GM18505 (cell line): ENCODE measurements at regions not wholly inside any gene's neighbourhood (a gene's known extent, or its start where the extent isn't known, plus 50 kb on each side); places are given as distances from the start of the nearest gene placed in this dataset.

Source experiments
- ATAC-seq: cut with Tn5 transposase; IDR thresholded peaks from one replicate; pipeline ENCODE4 v1.9.1; 2021; ENCODE audit not compliant: unreplicated experiment
- POLR2A ChIP-seq: IDR thresholded peaks from 4 replicates; pipeline ENCODE4 v1.6.1; 2011; ENCODE audit warnings: borderline replicate concordance; ENCODE audit not compliant: insufficient read depth, insufficient read length; ENCODE audit errors: extremely low read depth

DNA sequence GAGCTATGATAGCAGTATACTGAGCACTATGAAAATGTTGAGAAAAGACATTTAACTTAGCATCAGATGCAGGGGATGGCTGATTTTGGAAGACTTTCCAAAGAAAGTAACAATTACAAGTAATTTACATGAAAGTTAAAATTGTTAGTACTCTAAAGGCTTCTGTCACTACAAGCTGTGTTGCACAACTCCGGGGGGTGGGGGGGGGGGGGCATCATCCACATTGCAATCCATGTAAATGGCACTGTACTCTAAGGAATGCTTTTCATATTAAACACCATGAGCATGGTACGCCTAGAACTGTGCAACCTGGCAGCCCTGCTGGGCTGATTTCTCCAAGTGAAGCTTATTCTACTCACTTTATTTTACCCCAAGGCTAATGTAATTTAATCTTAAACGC lies 363.4 kb downstream of the TMA16 start:
- no peak for TF ChIP-seq POLR2A
- no peak for ATAC-seq

DNA sequence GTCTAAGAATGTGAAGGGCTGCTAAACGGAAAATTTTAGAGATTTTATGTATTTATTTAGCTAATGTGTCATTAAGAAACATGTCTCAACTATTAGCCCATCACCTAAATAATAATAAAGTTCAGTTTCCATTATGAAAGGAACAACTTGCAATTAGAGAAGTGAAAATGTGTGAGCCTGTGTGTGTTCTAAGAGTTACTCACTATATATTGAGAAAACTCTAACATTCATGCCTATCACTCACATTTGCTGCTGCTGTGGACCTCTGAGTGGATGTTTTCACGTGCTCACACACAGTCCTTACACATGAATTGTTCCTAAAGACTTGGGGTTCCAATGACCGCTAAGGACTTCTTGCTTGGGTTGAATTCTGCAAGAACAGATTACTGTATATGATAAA lies 364.0 kb downstream of the TMA16 start:
- ATAC-seq: no peak
- TF ChIP-seq POLR2A: no peak

- TF ChIP-seq POLR2A: no peak
These were observed 368.6 kb downstream of the TMA16 start for GRCh38 chr4:163863082-163863481.

GRCh38 chr4:163865010-163865409 lies 370.5 kb downstream of the TMA16 start:
- no peak for ATAC-seq
- no peak for TF ChIP-seq POLR2A

More at GRCh38 chr4:163863082-163863481, 368.6 kb downstream of the TMA16 start:
- ATAC-seq: no peak

DNA sequence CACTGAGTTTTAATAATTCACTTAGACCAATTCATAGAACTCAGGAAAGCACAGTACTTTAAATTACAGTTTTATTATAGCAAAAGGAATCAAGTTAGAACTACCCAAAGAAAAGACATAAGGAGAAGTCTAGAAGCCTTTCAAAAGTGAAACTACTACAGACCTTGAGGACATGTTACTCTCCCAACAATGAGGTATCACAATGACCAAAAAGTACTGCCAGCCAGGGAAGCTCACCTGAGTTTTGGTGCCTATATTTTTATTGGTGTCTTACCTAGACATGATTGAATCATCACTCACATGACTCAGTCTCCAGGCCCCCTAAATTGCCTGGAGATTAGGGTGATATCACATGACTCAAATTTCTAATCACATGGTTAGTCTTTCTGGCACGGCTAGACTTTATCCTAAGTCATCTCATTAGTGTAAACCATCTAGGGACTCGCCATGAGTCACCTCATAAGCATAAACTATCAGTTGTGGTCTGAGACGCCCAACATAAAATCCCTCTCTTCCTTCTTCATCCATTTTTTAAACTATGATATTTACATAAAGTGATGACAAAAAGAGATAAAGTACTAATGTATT lies 372.3 kb downstream of the TMA16 start:
- TF ChIP-seq POLR2A: no peak
- ATAC-seq: no peak

GRCh38 chr4:163868445-163868844 lies 374.0 kb downstream of the TMA16 start:
- no peak for ATAC-seq
- TF ChIP-seq POLR2A: no peak

GRCh38 chr4:163871078-163871477 lies 376.6 kb downstream of the TMA16 start:
- ATAC-seq: no peak
- TF ChIP-seq POLR2A: no peak

- TF ChIP-seq POLR2A: no peak
- no peak for ATAC-seq
These were observed 380.8 kb downstream of the TMA16 start for GRCh38 chr4:163875327-163875726.

DNA sequence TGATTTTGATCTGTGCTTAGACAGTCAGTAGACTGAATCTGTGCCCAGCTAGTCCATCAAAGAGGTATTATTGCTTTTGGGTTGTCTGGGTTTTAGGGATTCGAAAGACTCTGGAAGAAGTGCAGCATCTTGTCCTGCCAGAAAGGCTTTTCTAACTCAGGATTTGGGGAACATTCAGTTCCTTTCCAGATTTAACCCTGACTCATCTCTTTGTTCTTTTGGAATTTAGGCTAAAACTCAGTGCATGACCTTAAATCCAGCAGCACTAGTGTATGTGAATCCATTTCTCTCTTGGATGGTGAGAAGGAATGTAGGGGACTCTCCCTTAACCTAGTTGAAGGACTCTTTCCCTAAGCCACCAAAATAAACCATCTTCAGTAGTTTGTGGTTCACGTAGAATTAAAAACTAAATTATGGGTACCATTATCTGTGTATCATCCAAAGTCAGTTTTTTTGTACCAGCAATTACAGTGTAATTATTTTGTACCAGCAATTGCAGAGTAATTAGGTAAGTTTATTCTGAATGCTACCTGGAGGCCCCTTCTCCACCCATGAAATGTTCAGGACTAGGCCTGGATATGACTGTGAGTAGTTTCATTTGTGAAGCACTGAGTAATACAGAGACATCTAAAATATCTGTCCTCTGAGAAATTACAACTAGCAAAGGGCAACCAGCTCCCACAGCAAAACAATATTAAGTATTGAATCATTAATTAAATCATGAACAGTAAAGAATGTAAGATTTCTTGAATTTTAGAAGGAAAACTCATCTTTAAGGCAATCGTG lies 384.0 kb downstream of the TMA16 start:
- ATAC-seq: no peak

DNA sequence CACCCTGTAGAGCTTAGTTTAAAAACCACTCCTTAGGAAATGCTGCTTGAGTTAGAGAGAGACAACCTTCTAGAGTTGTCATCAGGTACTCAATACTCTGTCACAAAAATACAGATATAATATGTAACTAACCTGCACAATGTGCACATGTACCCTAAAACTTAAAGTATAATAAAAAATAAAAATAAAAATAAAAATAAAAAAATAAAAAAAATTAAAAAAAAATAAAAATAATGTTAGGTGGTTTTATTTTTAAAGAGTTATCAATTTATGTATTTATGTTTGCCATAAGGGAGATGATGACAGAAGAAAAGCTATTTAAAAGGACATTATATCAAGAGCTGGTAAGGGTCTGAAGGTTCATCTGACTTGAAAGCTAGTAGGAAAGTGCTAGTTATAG lies 397.9 kb downstream of the TMA16 start:
- ATAC-seq: no peak
- no peak for TF ChIP-seq POLR2A

More for the DNA sequence above, 384.0 kb downstream of the TMA16 start:
- no peak for TF ChIP-seq POLR2A

GRCh38 chr4:163895378-163896005 lies 401.0 kb downstream of the TMA16 start:
- no peak for ATAC-seq
- no peak for TF ChIP-seq POLR2A

- no peak for TF ChIP-seq POLR2A
- ATAC-seq: no peak
These were observed 406.8 kb downstream of the TMA16 start for GRCh38 chr4:163901319-163901718.

- no peak for ATAC-seq
- no peak for TF ChIP-seq POLR2A
These were observed 407.9 kb downstream of the TMA16 start for GRCh38 chr4:163902417-163902816.

DNA sequence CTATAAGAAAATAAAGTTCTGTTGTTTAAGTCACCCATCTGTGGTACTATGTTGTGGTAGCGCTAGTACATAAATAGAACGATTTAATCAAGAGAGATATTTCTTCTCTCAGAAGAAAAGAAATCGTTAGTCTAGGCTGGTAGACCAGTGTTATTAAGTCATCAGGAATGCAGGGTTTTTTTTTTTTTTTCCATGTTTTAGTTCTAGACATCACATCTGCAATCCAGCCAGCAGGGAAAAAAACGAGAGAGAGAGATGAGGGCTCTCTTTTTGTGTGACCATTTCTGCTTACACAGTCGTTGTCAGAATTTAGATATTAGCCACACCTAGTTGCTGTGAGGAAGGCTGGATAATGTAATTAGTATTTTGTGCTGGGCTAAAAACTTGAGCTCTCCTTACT lies 417.4 kb downstream of the TMA16 start:
- no peak for TF ChIP-seq POLR2A
- ATAC-seq: no peak

DNA sequence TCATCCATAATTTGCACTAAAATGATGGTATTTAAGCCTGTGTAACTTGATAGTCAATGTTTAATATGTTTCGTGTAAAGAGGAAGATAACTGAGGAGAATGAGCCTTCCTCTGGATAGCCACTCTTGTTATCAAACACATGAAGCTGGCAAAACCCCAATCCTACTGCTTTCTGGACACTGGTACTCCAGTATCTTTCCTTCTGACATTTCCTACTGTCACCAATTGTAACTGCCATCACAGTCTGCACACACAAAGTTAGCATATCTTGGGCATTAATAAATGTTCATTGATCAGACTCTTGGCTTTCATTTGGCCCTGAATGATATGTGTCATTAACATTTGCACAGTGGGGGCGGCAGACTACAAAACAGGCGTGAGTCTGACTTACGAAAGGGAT lies 419.1 kb downstream of the TMA16 start:
- no peak for ATAC-seq
- no peak for TF ChIP-seq POLR2A

DNA sequence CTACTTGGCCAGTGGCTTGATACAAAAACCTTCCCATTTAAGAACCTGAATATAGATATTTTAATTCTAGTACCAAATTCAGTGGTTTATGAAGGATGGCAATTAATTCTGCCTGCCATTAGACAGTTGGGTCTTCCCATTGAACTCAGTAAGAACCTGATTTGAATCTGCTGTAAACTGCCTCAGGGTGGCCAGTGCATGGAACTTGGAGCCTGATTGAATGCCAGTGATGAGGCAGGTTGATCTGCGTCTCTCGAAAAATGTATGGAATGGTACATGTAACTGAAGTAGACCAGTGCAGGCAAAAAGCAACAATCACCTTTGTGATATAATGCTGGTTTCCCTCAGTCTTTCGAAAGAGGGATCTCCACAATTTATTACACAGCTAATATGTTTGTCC lies 421.4 kb downstream of the TMA16 start:
- no peak for ATAC-seq
- no peak for TF ChIP-seq POLR2A
